A673 (cell line): ENCODE measurements at regions not wholly inside any gene's neighbourhood (a gene's known extent, or its start where the extent isn't known, plus 50 kb on each side); places are given as distances from the start of the nearest gene placed in this dataset.

Experiments used
- CTCF ChIP-seq: fragments of 300-800, 200-600 bp; sonication (generic); conservative IDR thresholded peaks from 2 replicates; pipeline ENCODE4 v1.5.1; 2017; ENCODE audit warnings: low read depth, mild to moderate bottlenecking, antibody characterized with exemption, low read length, moderate library complexity, mixed read lengths
- EZH2 ChIP-seq: fragments of 200-600 bp; sonication (generic); IDR thresholded peaks from 2 replicates; pipeline ENCODE4 v1.6.1; 2017; ENCODE audit warnings: borderline replicate concordance, low read depth, mild to moderate bottlenecking, mixed read lengths, antibody characterized with exemption, low read length; ENCODE audit not compliant: poor library complexity, severe bottlenecking

GRCh38 chr14:58762629-58763028 lies 124.9 kb downstream of the DACT1 start:
- no peak for TF ChIP-seq EZH2
- TF ChIP-seq CTCF: no peak
